ENCODE measurements at regions not wholly inside any gene's neighbourhood (a gene's known extent, or its start where the extent isn't known, plus 50 kb on each side); places are given as distances from the start of the nearest gene placed in this dataset.

GRCh38 chr13:72453161-72453560, 274.3 kb downstream of the MZT1 start:
- H3K4me1 ChIP-seq (ENCODE audit: control insufficient read depth in 1 of 2, insufficient read depth in 2 of 2, low read length in 2 of 2): no peaks in the 10 kb centered on the region
- Mint-ChIP-seq H3K36me3 (no peaks in the 10 kb centered on the region), H3K9me3 (peaks cover 4 to 16% (median 11%) of the 10 kb centered on the region in 7 donors), H3K27ac (no peak overlapping the region), H3K4me1 (no peaks in the 10 kb centered on the region), H3K4me3 (no peak overlapping the region), H3K27me3 (ENCODE audit: low read depth in 3 of 3) (no peaks in the 10 kb centered on the region)
- H3K27ac ChIP-seq (ENCODE audit: low read depth in 1 of 2, low read length in 2 of 2): no peak overlapping the region
- H2AFZ ChIP-seq (ENCODE audit: insufficient read depth, low read depth, low read length, poor library complexity, severe bottlenecking): no peak overlapping the region
- no CpG with 5 or more reads among the region's 5 CpGs for WGBS (ENCODE audit: insufficient coverage)
- intact Hi-C loops (cut with micrococcal nuclease): no loop called here
- no peak overlapping the region for H3K4me3 ChIP-seq (replicated peaks in 1 of 3; ENCODE audit: low read depth in 2 of 3, low read length in 3 of 3)
- no peaks in the 10 kb centered on the region for H3K79me2 ChIP-seq (ENCODE audit: insufficient read depth, low read length)
- H4K20me1 ChIP-seq (ENCODE audit: insufficient read depth, low read length): no peaks in the 10 kb centered on the region
- H3K36me3 ChIP-seq (replicated peaks in 1 of 2; ENCODE audit: control insufficient read depth in 1 of 2, insufficient read depth in 2 of 2, low read length in 2 of 2): no peaks in the 10 kb centered on the region
- no peaks in the 10 kb centered on the region for H3K27me3 ChIP-seq (ENCODE audit: control insufficient read depth in 2 of 2, insufficient read depth in 2 of 2, low read length in 2 of 2)
- no peak for TF ChIP-seq CTCF (IDR thresholded peaks at IDR 0.05)
- no peak overlapping the region for H3K4me2 ChIP-seq (replicated peaks; ENCODE audit: extremely low read depth, low read length, poor library complexity, severe bottlenecking)
- DNase-seq: no peak
- H3K9ac ChIP-seq (ENCODE audit: insufficient read depth, low read length, poor library complexity, severe bottlenecking): no peak overlapping the region
- peaks cover 7 to 13% of the 10 kb centered on the region in 2 donors for H3K9me3 ChIP-seq (replicated peaks in 1 of 2; ENCODE audit: control insufficient read depth in 1 of 2, insufficient read depth in 1 of 2, low read length in 2 of 2)

- Histone ChIP-seq H3K9ac (ENCODE audit: insufficient read depth, low read length, poor library complexity, severe bottlenecking) (no peak overlapping the region), H3K9me3 (replicated peaks in 1 of 2; ENCODE audit: control insufficient read depth in 1 of 2, insufficient read depth in 1 of 2, low read length in 2 of 2) (peaks cover 7 to 19% of the 10 kb centered on the region in 2 donors), H3K4me2 (replicated peaks; ENCODE audit: extremely low read depth, low read length, poor library complexity, severe bottlenecking) (no peak overlapping the region), H4K20me1 (ENCODE audit: insufficient read depth, low read length) (no peaks in the 10 kb centered on the region), H3K79me2 (ENCODE audit: insufficient read depth, low read length) (no peaks in the 10 kb centered on the region), H3K4me3 (replicated peaks in 1 of 3; ENCODE audit: low read depth in 2 of 3, low read length in 3 of 3) (no peak overlapping the region), H3K36me3 (replicated peaks in 1 of 2; ENCODE audit: control insufficient read depth in 1 of 2, insufficient read depth in 2 of 2, low read length in 2 of 2) (no peaks in the 10 kb centered on the region), H3K27me3 (ENCODE audit: control insufficient read depth in 2 of 2, insufficient read depth in 2 of 2, low read length in 2 of 2) (no peaks in the 10 kb centered on the region), H2AFZ (ENCODE audit: insufficient read depth, low read depth, low read length, poor library complexity, severe bottlenecking) (no peak overlapping the region), H3K27ac (ENCODE audit: low read depth in 1 of 2, low read length in 2 of 2) (no peak overlapping the region), H3K4me1 (ENCODE audit: control insufficient read depth in 1 of 2, insufficient read depth in 2 of 2, low read length in 2 of 2) (no peaks in the 10 kb centered on the region)
- intact Hi-C loops (cut with micrococcal nuclease): no loop called here
- Mint-ChIP-seq H3K4me3 (no peak overlapping the region), H3K9me3 (peaks cover 9 to 23% (median 14%) of the 10 kb centered on the region in 7 donors), H3K27me3 (ENCODE audit: low read depth in 3 of 3) (no peaks in the 10 kb centered on the region), H3K36me3 (no peaks in the 10 kb centered on the region), H3K4me1 (no peaks in the 10 kb centered on the region), H3K27ac (no peak overlapping the region)
- DNase-seq: no peak
- TF ChIP-seq CTCF (IDR thresholded peaks at IDR 0.05): no peak
- WGBS (ENCODE audit: insufficient coverage): 100% methylated on average over 1 of the region's 1 CpG
Measured at GRCh38 chr13:72448082-72448481, 279.3 kb downstream of the MZT1 start.

Measured in CD14-positive monocyte (primary cell).